GM19395 (cell line): ENCODE measurements at regions not wholly inside any gene's neighbourhood (a gene's known extent, or its start where the extent isn't known, plus 50 kb on each side); places are given as distances from the start of the nearest gene placed in this dataset.

Source experiments
- ATAC-seq: cut with Tn5 transposase; IDR thresholded peaks from one replicate; pipeline ENCODE4 v1.9.1; 2021; ENCODE audit warnings: mild to moderate bottlenecking, moderate library complexity; ENCODE audit not compliant: unreplicated experiment

- no peak for ATAC-seq
Observed at GRCh38 chr2:42963452-42964068, 171.2 kb upstream of the HAAO start.

- no peak for ATAC-seq
Observed at GRCh38 chr2:42962508-42962953, 170.1 kb upstream of the HAAO start.

GRCh38 chr2:42961961-42962360 is 169.6 kb upstream of the HAAO start:
- no peak for ATAC-seq

GRCh38 chr2:42961385-42961811 is 169.0 kb upstream of the HAAO start:
- no peak for ATAC-seq

GRCh38 chr2:42960842-42961180 is 168.4 kb upstream of the HAAO start:
- no peak for ATAC-seq

- no peak for ATAC-seq
Observed at GRCh38 chr2:42960002-42960841, 167.8 kb upstream of the HAAO start.

- ATAC-seq = no peak
Observed at GRCh38 chr2:42959234-42960001, 167.0 kb upstream of the HAAO start.

- no peak for ATAC-seq
Observed at GRCh38 chr2:42958741-42959233, 166.4 kb upstream of the HAAO start.

GRCh38 chr2:42957861-42958301 is 165.5 kb upstream of the HAAO start:
- no peak for ATAC-seq

- ATAC-seq = no peak
Observed at GRCh38 chr2:42957109-42957860, 164.9 kb upstream of the HAAO start.

- ATAC-seq = no peak
Observed at GRCh38 chr2:42954227-42954962, 162.0 kb upstream of the HAAO start.

GRCh38 chr2:42953216-42953615 is 160.8 kb upstream of the HAAO start:
- no peak for ATAC-seq

- no peak for ATAC-seq
Observed at GRCh38 chr2:42951263-42951938, 159.0 kb upstream of the HAAO start.

GRCh38 chr2:42949125-42949524 is 156.7 kb upstream of the HAAO start:
- ATAC-seq = no peak

- no peak for ATAC-seq
Observed at GRCh38 chr2:42947809-42948600, 155.6 kb upstream of the HAAO start.

GRCh38 chr2:42944779-42945415 is 152.5 kb upstream of the HAAO start:
- ATAC-seq = no peak

GRCh38 chr2:42942990-42943493 is 150.7 kb upstream of the HAAO start:
- no peak for ATAC-seq
